ENCODE measurements at regions not wholly inside any gene's neighbourhood (a gene's known extent, or its start where the extent isn't known, plus 50 kb on each side); places are given as distances from the start of the nearest gene placed in this dataset.

- H3K4me3 ChIP-seq (ENCODE audit: low read depth in 1 of 3, low read length in 3 of 3) = no peak overlapping the region
- H3K27ac ChIP-seq (ENCODE audit: low read depth in 1 of 2, low read length in 2 of 2) = no peak overlapping the region
- no peak overlapping the region for H3K9ac ChIP-seq (ENCODE audit: low read depth in 1 of 2, low read length in 2 of 2)
- 95% methylated on average over 6 of the region's 6 CpGs for WGBS
- no peaks in the 10 kb centered on the region for H3K27me3 ChIP-seq (ENCODE audit: control insufficient read depth in 4 of 4, insufficient read depth in 4 of 4, low read length in 3 of 4)
- no peaks in the 10 kb centered on the region for H3K9me3 ChIP-seq (ENCODE audit: control insufficient read depth in 4 of 4, low read length in 3 of 4)
- no peaks in the 10 kb centered on the region for H3K36me3 ChIP-seq (ENCODE audit: control insufficient read depth in 4 of 4, insufficient read depth in 3 of 4, low read depth in 1 of 4, low read length in 3 of 4)
- no peak for DNase-seq (ENCODE audit: low spot score)
- TF ChIP-seq FOXA2 (IDR thresholded peaks at IDR 0.05) (no peak), YY1 (IDR thresholded peaks at IDR 0.05) (no peak), RXRA (IDR thresholded peaks at IDR 0.05) (no peak), EGR1 (IDR thresholded peaks at IDR 0.05; ENCODE audit: low read depth in 2 of 2) (no peak), FOXA1 (IDR thresholded peaks at IDR 0.05) (no peak), NR2F2 (IDR thresholded peaks at IDR 0.05) (no peak), TAF1 (conservative IDR thresholded peaks at IDR 0.05) (no peak), SP1 (IDR thresholded peaks at IDR 0.05) (no peak), CTCF (IDR thresholded peaks at IDR 0.05; ENCODE audit: low read depth, low read length, missing input control) (no peak), HNF4A (conservative IDR thresholded peaks at IDR 0.05) (no peak), ATF3 (IDR thresholded peaks at IDR 0.05) (no peak), MAX (IDR thresholded peaks at IDR 0.05) (no peak)
- TF ChIP-seq, protein P1, sequence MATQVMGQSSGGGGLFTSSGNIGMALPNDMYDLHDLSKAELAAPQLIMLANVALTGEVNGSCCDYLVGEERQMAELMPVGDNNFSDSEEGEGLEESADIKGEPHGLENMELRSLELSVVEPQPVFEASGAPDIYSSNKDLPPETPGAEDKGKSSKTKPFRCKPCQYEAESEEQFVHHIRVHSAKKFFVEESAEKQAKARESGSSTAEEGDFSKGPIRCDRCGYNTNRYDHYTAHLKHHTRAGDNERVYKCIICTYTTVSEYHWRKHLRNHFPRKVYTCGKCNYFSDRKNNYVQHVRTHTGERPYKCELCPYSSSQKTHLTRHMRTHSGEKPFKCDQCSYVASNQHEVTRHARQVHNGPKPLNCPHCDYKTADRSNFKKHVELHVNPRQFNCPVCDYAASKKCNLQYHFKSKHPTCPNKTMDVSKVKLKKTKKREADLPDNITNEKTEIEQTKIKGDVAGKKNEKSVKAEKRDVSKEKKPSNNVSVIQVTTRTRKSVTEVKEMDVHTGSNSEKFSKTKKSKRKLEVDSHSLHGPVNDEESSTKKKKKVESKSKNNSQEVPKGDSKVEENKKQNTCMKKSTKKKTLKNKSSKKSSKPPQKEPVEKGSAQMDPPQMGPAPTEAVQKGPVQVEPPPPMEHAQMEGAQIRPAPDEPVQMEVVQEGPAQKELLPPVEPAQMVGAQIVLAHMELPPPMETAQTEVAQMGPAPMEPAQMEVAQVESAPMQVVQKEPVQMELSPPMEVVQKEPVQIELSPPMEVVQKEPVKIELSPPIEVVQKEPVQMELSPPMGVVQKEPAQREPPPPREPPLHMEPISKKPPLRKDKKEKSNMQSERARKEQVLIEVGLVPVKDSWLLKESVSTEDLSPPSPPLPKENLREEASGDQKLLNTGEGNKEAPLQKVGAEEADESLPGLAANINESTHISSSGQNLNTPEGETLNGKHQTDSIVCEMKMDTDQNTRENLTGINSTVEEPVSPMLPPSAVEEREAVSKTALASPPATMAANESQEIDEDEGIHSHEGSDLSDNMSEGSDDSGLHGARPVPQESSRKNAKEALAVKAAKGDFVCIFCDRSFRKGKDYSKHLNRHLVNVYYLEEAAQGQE (IDR thresholded peaks at IDR 0.05) = no peak
- no peaks in the 10 kb centered on the region for H3K4me1 ChIP-seq (ENCODE audit: control insufficient read depth in 4 of 4, insufficient read depth in 4 of 4, low read length in 3 of 4)
Measured at GRCh38 chr3:177792311-177793030, 595.2 kb upstream of the TBL1XR1 start.

DNA sequence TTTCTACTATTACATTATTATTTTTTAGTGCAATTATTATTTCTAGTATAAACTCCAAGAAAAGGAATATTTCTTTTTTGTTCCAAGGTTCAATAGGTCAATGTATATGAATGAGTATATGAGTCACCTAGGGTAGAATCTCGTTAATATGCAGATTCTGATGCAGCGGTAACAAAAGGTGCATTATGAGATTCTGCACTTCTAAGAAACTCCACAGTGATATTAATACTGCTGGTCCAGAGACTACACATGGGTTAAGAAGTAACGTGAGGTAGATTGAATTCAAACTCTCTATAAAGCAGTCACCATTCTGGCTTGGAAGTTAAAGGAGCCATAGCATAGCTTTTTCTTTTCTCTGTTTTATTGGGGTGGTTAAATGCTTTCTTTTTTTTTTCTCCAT, 596.2 kb upstream of the TBL1XR1 start:
- H3K27me3 ChIP-seq (ENCODE audit: control insufficient read depth in 4 of 4, insufficient read depth in 4 of 4, low read length in 3 of 4) = no peaks in the 10 kb centered on the region
- H3K9me3 ChIP-seq (ENCODE audit: control insufficient read depth in 4 of 4, low read length in 3 of 4) = no peaks in the 10 kb centered on the region
- H3K27ac ChIP-seq (ENCODE audit: low read depth in 1 of 2, low read length in 2 of 2) = no peak overlapping the region
- H3K36me3 ChIP-seq (ENCODE audit: control insufficient read depth in 4 of 4, insufficient read depth in 3 of 4, low read depth in 1 of 4, low read length in 3 of 4) = no peaks in the 10 kb centered on the region
- no peak overlapping the region for H3K9ac ChIP-seq (ENCODE audit: low read depth in 1 of 2, low read length in 2 of 2)
- WGBS = 95% methylated on average over 3 of the region's 3 CpGs
- H3K4me3 ChIP-seq (ENCODE audit: low read depth in 1 of 3, low read length in 3 of 3) = no peak overlapping the region
- no peaks in the 10 kb centered on the region for H3K4me1 ChIP-seq (ENCODE audit: control insufficient read depth in 4 of 4, insufficient read depth in 4 of 4, low read length in 3 of 4)
- TF ChIP-seq CTCF (IDR thresholded peaks at IDR 0.05; ENCODE audit: low read depth, low read length, missing input control) (no peak), YY1 (IDR thresholded peaks at IDR 0.05) (no peak), RAD21 (IDR thresholded peaks at IDR 0.05) (no peak), MAX (IDR thresholded peaks at IDR 0.05) (no peak), FOXA2 (IDR thresholded peaks at IDR 0.05) (no peak), GABPA (IDR thresholded peaks at IDR 0.05 in 1 of 2, conservative IDR thresholded peaks at IDR 0.05 in 1 of 2) (no peak), RXRA (IDR thresholded peaks at IDR 0.05) (no peak), TAF1 (conservative IDR thresholded peaks at IDR 0.05) (no peak), HNF4G (IDR thresholded peaks at IDR 0.05) (no peak), NR2F2 (IDR thresholded peaks at IDR 0.05) (no peak)
- TF ChIP-seq, protein P1 (IDR thresholded peaks at IDR 0.05) = no peak
- no peak for DNase-seq (ENCODE audit: low spot score)
